ENCODE measurements at regions not wholly inside any gene's neighbourhood (a gene's known extent, or its start where the extent isn't known, plus 50 kb on each side); places are given as distances from the start of the nearest gene placed in this dataset.

- Mint-ChIP-seq H3K4me1 (ENCODE audit: low read depth, unreplicated experiment) (no peaks in the 10 kb centered on the region), H3K36me3 (ENCODE audit: insufficient read depth, unreplicated experiment) (no peaks in the 10 kb centered on the region), H3K27ac (ENCODE audit: unreplicated experiment) (no peak overlapping the region), H3K27me3 (ENCODE audit: unreplicated experiment) (no peaks in the 10 kb centered on the region), H3K4me3 (ENCODE audit: low read depth, unreplicated experiment) (no peak overlapping the region), H3K9me3 (ENCODE audit: low read depth, unreplicated experiment) (no peaks in the 10 kb centered on the region)
- BruUV-seq (replicated peaks) = no TSS peak
- intact Hi-C loops (cut with micrococcal nuclease; ENCODE audit: unreplicated experiment) = no loop called here
- no peak for DNase-seq
- CTCF ChIA-PET = no interaction called here
- TF ChIP-seq CTCF (IDR thresholded peaks at IDR 0.05; ENCODE audit: unreplicated experiment) = no peak
Observed at GRCh38 chrX:10847333-10847732, 226.9 kb upstream of the MID1 start.

DNA sequence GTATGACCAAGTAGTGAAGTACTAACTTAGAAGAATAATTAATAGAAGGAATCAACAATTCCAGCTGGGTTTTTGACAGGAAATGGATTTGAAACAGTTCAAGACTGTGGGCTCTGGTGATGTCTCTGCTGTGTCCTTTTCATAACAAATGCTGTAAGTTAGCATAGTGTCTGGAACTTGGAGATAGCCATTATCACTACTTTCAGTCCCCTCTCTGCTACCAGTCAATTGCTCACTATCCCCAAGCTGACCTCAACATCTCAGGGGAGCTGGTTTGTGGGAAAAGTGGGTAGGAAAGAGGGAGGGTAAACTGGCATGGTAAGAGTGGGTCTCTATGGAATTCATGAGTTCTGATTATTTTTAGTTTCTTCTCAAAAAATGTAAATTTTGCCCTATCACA, 231.4 kb upstream of the MID1 start:
- H3K4me1 Mint-ChIP-seq (ENCODE audit: low read depth, unreplicated experiment) = no peaks in the 10 kb centered on the region
- CTCF ChIA-PET = no interaction called here
- no TSS peak for BruUV-seq (replicated peaks)
- intact Hi-C loops (cut with micrococcal nuclease; ENCODE audit: unreplicated experiment) = no loop called here
- H3K9me3 Mint-ChIP-seq (ENCODE audit: low read depth, unreplicated experiment) = no peaks in the 10 kb centered on the region
- H3K27ac Mint-ChIP-seq (ENCODE audit: unreplicated experiment) = no peak overlapping the region
- TF ChIP-seq CTCF (IDR thresholded peaks at IDR 0.05; ENCODE audit: unreplicated experiment) = no peak
- no peak for DNase-seq
- no peaks in the 10 kb centered on the region for H3K36me3 Mint-ChIP-seq (ENCODE audit: insufficient read depth, unreplicated experiment)
- no peaks in the 10 kb centered on the region for H3K27me3 Mint-ChIP-seq (ENCODE audit: unreplicated experiment)
- no peak overlapping the region for H3K4me3 Mint-ChIP-seq (ENCODE audit: low read depth, unreplicated experiment)

GRCh38 chrX:10854594-10854993, 234.2 kb upstream of the MID1 start:
- BruUV-seq (replicated peaks) = no TSS peak
- no peak for DNase-seq
- H3K27ac Mint-ChIP-seq (ENCODE audit: unreplicated experiment) = no peak overlapping the region
- no peaks in the 10 kb centered on the region for H3K4me1 Mint-ChIP-seq (ENCODE audit: low read depth, unreplicated experiment)
- no peak overlapping the region for H3K4me3 Mint-ChIP-seq (ENCODE audit: low read depth, unreplicated experiment)
- H3K27me3 Mint-ChIP-seq (ENCODE audit: unreplicated experiment) = no peaks in the 10 kb centered on the region
- no peaks in the 10 kb centered on the region for H3K9me3 Mint-ChIP-seq (ENCODE audit: low read depth, unreplicated experiment)
- H3K36me3 Mint-ChIP-seq (ENCODE audit: insufficient read depth, unreplicated experiment) = no peaks in the 10 kb centered on the region
- no peak for TF ChIP-seq CTCF (IDR thresholded peaks at IDR 0.05; ENCODE audit: unreplicated experiment)
- intact Hi-C loops (cut with micrococcal nuclease; ENCODE audit: unreplicated experiment) = no loop called here
- CTCF ChIA-PET = no interaction called here

DNA sequence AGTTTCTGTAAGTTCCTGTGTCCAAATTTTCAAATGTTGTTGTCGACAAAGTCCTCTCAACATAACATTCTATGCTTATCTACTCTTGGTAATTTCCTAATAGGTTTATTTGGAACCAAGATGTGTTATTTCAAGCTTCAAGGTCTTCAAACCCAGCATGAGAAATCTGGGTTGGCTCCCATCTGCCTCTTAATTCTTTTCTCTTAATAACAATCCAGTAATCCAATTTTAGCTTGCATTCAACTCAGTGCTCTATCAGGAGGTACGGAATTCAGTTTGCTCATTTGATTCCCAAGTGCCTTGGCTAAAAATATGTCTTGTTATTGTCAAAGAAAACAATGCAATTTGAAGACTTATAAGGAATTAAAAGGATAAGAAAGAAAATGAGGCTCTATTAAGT, 235.5 kb upstream of the MID1 start:
- BruUV-seq (replicated peaks) = no TSS peak
- H3K4me1 Mint-ChIP-seq (ENCODE audit: low read depth, unreplicated experiment) = no peaks in the 10 kb centered on the region
- no peak for TF ChIP-seq CTCF (IDR thresholded peaks at IDR 0.05; ENCODE audit: unreplicated experiment)
- CTCF ChIA-PET = no interaction called here
- H3K4me3 Mint-ChIP-seq (ENCODE audit: low read depth, unreplicated experiment) = no peak overlapping the region
- no peak overlapping the region for H3K27ac Mint-ChIP-seq (ENCODE audit: unreplicated experiment)
- no peaks in the 10 kb centered on the region for H3K27me3 Mint-ChIP-seq (ENCODE audit: unreplicated experiment)
- intact Hi-C loops (cut with micrococcal nuclease; ENCODE audit: unreplicated experiment) = no loop called here
- no peaks in the 10 kb centered on the region for H3K9me3 Mint-ChIP-seq (ENCODE audit: low read depth, unreplicated experiment)
- no peaks in the 10 kb centered on the region for H3K36me3 Mint-ChIP-seq (ENCODE audit: insufficient read depth, unreplicated experiment)
- DNase-seq = no peak

GRCh38 chrX:10856797-10857196, 236.4 kb upstream of the MID1 start:
- no peaks in the 10 kb centered on the region for H3K36me3 Mint-ChIP-seq (ENCODE audit: insufficient read depth, unreplicated experiment)
- H3K4me1 Mint-ChIP-seq (ENCODE audit: low read depth, unreplicated experiment) = no peaks in the 10 kb centered on the region
- DNase-seq = no peak
- H3K9me3 Mint-ChIP-seq (ENCODE audit: low read depth, unreplicated experiment) = no peaks in the 10 kb centered on the region
- no peak for TF ChIP-seq CTCF (IDR thresholded peaks at IDR 0.05; ENCODE audit: unreplicated experiment)
- no TSS peak for BruUV-seq (replicated peaks)
- intact Hi-C loops (cut with micrococcal nuclease; ENCODE audit: unreplicated experiment) = no loop called here
- H3K4me3 Mint-ChIP-seq (ENCODE audit: low read depth, unreplicated experiment) = no peak overlapping the region
- CTCF ChIA-PET = no interaction called here
- H3K27ac Mint-ChIP-seq (ENCODE audit: unreplicated experiment) = no peak overlapping the region
- no peaks in the 10 kb centered on the region for H3K27me3 Mint-ChIP-seq (ENCODE audit: unreplicated experiment)

Measured in Calu3 (cell line).